SKM-1 (cell line): ENCODE measurements at regions not wholly inside any gene's neighbourhood (a gene's known extent, or its start where the extent isn't known, plus 50 kb on each side); places are given as distances from the start of the nearest gene placed in this dataset.
"Not testable (repeated sequence)": the region's sequence is repeated elsewhere in the genome, so short reads cannot be mapped to it uniquely, and the experiment has no call there.

Experiments used
- DNase-seq: peaks from one replicate; lab custom pipeline; 2025; ENCODE audit not compliant: unreplicated experiment; lab: John Stamatoyannopoulos, UW

DNA sequence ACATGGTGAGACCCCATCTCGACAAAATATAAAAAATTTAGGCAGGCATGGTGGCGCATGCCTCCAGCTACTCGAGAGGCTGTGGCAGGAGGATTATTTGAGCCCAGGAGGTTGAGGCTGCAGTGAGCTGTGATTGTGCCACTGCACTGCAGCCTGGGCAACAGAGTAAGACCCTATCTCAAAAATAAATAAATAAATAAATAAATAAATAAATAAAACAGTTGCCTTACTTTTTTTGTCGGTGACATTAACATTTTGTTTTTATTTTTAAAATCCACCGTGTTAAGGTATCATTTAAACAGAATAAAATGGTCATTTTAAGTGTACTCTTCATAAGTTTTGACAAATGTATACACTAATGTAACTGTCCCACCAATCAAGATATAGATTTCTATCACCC, 57.0 kb downstream of the RASL11A start:
- DNase-seq, result no peak

DNA sequence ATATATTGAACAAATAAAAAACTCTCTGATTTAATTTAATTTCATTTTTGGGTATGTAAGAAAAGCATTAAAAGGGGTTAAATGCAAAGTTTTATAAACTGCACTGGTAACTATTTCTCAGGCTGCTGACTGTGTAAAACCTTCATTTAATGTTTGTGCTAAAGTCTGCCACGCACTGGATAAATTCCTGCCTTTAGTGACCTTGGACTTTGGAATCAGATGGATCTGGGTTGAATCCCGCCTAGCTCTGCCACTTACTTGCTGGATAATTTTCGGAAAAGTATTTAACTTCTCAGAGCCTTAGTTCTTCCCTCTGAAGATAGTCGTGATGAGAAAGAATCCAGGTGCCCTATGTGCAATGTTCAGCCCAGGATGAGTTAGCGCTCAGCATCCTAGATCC, 58.6 kb downstream of the RASL11A start:
- DNase-seq, result no peak

DNA sequence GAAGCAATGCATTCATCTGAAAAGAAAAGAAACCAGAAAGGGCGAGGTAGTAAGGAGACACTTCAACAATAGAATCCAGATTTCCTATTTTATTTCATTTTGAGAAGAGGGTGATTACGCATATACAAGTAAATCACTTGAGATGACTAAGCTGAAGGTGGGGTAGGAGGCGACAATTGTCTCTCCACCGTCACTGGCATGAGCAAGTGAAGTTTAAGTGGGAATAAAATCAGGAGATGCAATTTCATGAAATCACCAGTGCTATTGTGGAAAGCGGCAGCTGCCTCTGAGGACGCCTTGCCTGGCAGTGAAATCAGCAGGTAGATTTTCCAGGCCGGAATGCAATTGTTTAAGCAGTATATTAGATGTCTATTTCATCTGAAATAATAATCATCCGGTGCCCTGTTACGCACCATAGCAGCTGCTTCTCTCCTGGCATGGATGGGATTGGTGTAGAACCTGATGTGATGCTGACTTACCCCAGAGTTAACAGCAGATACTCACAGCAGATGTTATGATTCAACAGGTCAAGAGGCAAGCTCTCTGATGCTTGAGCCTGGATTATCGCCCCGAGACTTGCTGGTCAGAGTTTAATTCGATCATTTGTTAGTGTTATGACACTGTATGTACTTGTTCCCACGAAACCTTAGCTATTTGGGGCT, 64.3 kb downstream of the RASL11A start:
- DNase-seq, result no peak

DNA sequence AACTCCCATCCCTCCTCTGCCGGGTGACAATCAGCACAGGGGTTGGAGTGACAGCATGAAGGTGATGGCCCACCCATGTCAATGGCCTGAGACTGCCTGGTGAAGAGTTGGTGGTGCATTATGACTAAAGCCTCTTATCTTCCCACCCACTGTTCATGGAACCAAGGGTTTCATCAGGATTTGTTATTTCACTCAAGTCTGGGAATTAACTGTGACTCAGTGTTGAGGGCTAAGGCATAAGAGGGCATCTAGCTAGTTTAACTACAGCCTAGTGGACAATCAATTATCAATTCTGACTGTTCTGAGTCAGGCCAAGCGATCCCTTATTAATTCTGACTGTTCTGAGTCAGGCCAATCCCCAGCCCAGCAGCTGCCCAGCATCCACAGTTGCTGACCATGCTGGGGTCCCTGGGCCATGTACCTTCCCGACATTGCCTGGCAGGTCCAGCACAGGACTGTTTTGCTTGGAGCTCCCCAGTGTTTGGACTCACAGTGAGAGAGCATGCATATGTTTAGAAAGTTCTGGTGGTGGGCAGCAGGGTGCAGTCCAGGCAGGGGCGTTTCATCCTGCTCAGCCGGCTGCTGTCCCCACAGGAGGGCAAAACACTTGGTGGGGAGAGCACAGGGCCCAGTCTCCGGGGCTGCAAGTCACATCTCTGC, 65.5 kb downstream of the RASL11A start:
- no peak for DNase-seq

DNA sequence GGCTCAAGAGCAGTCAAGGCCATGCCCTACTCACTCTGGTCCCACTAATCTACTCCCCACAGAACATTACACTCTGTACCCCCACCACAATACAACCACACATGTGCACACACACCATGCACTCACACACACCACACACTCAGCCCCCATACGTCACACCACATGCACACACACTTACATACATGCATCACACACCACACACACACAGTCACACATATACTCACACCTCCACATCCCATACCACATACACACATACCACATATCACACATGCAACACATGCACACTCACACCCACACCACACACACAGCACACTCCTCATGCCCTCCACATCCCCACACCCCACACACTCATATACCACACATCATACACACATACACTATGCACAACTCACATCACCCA, 67.6 kb downstream of the RASL11A start:
- no peak for DNase-seq

- DNase-seq, result no peak
These were observed 68.2 kb downstream of the RASL11A start for GRCh38 chr13:27338816-27339215.

GRCh38 chr13:27339299-27339698, 68.7 kb downstream of the RASL11A start:
- DNase-seq, result peak; percentile 19

GRCh38 chr13:27341616-27342015, 71.0 kb downstream of the RASL11A start:
- DNase-seq, result peak; percentile 32

DNA sequence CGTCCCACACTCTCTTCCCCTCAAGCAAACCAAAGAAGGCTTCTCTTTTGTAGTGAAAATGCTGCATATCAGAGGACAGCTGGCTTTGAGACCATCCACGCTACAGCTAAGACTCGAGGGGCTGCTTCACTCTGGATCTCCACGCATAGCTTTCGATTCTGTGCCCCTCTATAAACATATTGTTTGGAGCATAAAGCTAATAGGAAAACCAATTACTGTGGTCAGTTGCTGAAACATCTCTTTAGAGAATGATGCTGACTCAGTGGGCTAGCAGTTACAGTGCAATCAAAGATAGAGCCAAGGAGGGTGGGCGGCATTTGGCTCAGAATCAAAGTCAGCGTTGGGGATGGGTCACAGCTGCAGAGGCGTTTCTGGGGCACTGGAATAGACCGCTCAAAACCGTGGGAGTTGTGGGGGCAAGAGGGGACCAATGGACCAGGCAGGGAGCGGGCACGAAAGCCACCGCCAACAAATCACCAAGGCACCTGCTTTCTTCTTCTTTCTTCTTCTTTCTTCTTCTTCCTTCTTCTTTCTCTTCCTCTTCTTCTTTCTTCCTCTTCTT, 76.7 kb downstream of the RASL11A start:
- no peak for DNase-seq

DNA sequence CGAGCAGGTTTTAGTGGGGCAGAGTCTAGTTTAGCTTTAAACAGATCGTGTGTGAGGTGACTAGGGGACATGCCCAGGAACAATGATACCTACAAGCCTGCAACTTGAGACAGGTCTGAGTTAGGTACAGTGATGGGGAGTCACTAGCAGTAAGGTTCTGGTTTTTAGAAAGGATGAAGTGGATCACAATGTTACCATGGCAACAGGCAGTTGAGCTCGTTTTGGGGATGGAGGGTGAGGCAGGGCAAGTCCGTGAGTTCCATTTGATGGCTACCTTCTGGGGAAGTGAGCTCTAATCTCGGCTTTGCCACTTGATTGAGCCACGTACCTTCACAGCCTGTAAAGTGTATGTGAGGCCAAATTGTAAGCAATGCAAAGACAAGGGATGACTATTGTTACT, 76.0 kb upstream of the GTF3A start:
- DNase-seq, result no peak

GRCh38 chr13:27349458-27349857, 75.0 kb upstream of the GTF3A start:
- DNase-seq, result no peak

DNA sequence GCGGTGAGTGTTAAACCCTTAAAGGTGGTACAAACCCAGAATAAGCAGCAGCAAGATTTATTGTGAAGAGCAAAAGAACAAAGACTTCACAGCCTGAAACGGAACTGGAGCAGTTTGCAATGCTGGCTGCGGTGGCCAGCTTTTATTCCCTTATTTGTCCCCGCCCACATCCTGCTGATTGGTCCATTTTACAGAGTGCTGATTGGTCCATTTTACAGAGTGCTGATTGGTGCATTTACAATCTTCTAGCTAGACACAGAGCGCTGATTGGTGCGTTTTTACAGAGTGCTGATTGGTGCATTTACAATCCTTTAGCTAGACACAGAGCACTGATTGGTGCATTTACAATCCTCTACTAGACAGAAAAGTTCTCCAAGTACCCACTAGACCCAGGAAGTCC, 73.6 kb upstream of the GTF3A start:
- not testable (repeated sequence) for DNase-seq

DNA sequence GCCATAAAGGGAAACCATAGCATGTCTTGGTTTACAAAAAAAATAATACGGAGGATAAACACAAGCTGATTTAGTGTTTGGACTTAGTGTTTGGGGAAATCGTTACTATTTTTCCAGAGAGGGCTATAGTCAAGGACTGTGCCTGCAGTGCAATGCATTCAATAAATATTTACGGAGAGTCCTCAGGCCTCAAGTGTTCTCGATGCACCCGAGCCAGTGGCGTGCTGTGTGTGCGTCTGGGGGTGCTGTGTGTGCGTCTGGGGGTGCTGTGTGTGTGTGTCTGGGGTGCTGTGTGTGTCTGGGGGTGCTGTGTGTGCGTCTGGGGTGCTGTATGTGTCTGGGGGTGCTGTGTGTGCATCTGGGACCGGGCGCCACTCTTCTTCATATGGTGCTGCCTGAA, 71.7 kb upstream of the GTF3A start:
- DNase-seq, result no peak

- DNase-seq, result no peak
These were observed 71.2 kb upstream of the GTF3A start for GRCh38 chr13:27353166-27353583.

DNA sequence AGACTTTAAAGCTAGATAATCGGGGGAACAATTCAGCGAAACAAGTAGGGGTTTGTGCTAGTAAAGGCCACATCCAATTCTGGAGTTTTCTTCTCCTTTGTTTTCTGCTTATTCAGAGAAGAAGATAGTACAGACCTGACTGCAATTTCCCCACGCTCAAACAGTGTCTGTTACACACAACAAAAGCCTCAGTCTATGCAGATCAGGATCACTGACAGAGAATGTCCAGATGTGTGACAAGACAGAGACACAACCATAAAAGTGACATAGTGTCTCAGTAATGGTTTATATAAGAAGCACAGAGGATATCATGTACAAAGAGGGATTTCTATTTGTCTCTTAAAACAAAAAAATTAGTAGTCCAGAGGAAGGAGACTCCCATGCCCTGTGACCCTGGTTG, 70.7 kb upstream of the GTF3A start:
- no peak for DNase-seq

DNA sequence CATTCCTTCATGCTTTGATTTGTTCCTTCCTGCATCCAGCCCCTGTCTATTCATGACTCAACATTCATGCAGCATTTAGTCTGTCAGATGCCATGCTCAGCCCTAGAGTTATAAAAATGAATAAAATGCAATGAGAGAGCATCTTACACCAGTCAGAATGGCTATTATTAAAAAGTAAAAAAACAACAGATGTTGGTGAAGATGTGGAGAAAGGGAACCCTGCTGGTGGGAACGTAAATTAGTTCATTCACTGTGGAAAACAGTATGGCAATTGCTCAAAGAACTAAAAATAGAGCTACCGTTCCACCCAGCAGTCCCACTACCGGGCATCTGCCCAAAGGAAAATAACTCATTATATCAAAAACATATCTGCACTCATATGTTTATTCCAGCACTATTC, 70.0 kb upstream of the GTF3A start:
- DNase-seq, result no peak

DNA sequence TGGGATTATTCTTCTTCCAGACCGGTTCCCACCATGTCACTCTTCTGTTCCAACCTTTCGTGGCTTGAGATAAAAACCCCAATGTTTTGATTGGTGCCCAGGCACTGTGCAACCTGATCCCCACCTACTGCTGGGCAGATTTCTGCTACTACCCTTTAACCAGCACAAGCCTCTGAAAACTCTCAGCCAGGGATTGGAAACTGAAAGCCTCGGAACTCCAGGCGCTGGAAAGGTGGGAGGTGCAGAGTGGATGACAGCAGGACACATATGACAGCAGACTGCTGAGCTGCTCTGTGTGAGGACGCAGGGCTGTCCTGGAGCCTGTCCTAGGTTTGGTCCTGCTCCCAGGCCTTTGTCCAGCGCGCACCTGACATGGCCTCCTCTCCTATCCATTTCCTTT, 68.5 kb upstream of the GTF3A start:
- DNase-seq, result no peak

GRCh38 chr13:27358420-27358819, 66.0 kb upstream of the GTF3A start:
- DNase-seq, result no peak

DNA sequence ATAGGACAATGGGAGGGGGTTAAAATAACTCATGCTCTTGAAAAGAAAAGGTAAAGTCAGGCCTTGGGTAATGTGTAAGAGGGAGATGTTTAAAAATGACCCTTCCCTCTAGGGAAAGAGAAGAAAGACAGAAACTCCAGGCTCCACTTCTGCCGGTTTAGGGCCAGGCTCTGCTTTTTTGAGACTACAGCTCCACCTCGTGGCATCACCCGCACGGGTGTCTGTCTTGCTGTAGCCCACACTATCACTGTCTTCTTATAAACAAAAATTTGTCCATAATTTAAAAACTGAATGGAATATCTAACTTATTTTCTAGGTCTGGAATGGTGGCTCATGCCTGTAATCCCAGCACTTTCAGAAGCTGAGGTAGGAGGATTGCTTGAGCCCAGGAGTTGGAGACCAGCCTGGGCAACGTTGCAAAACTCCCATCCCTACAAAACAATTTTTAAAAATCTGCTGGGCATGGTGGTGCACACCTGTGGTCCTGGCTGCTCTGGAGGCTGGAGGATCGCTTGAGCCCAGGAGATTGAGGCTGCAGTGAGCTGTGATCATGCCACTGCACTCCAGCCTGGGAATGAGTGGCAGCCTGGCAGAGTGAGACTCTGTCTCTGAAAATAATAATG, 65.1 kb upstream of the GTF3A start:
- DNase-seq, result peak; percentile 45

DNA sequence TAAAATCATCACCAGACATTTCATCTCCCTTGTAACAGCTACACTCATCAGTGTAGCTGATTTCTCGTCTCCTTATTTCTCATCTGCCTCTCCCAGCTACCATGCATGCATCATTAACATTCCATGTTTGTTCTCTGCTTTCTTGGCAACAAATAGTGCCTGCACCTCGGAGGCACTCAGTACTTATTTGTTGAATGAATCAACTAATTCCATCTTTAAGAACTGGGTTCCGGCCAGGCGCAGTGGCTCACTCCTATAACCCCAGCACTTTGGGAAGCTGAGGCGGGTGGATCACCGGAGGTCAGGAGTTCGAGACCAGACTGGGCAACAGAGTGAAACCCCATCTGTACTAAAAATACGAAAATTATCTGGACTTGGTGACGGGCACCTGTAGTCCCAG, 63.9 kb upstream of the GTF3A start:
- DNase-seq, result no peak

DNA sequence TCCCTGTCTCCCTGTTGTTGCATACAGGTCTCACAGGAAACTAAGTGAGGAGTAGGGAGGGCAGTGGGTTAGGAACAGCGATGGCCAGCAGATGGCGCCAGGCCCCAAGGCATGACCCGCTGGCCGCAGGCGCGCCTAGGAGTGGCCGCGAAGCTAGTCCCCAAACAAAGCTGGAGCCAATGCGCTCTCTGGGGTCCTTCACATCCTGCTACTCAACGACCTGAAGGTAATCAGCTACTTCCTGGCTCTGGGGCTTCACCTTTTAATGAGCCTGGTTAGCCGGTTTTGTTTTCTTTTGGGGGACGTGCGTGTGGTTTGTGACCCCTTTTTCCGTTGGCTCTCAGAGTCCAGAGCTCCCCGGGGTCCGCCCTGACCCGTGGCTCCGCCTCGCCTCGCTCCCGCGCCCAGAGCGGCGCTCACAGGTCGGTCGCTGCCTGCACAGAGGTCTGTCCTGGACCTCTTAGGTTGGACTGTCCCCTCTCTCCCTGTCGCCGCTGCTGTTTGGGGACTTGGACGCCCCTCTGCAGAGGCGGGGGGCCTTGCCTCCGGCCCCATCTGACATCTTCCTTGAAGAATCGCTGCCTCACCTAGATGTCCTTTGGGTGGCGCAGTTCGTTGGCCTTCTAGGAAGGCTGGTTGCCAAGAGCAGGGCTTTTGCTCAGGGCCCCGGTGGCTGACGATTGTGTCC, 62.2 kb upstream of the GTF3A start:
- peak; percentile 88 for DNase-seq

DNA sequence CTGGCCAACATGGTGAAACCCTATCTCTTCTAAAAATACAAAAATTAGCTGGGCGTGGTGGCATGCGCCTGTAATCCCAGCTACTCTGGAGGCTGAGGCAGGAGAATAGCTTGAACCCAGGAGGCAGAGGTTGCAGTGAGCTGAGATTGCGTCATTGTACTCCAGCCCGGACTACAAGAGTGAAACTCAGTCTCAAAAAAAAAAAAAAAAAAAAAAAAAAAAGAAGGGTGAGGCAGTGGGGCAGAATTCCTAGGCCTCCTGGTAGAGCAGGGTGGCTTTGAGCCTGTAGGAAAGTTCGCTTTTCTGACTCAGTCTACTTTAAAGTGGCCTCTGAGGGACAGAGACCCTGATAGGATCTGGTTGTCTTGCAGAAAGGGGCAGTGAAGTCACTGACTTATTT, 60.8 kb upstream of the GTF3A start:
- DNase-seq, result not testable (repeated sequence)
